ENCODE measurements at regions not wholly inside any gene's neighbourhood (a gene's known extent, or its start where the extent isn't known, plus 50 kb on each side); places are given as distances from the start of the nearest gene placed in this dataset.

GRCh38 chr10:36265741-36266140 is 623.6 kb upstream of the FZD8 start:
- H3K4ac ChIP-seq (ENCODE audit: low read depth, low read length) = no peak overlapping the region
- no peak overlapping the region for H3K4me2 ChIP-seq (ENCODE audit: low read length)
- no peaks in the 10 kb centered on the region for H3K27me3 ChIP-seq (ENCODE audit: insufficient read depth, low read length, poor library complexity)
- no peak overlapping the region for H3K27ac ChIP-seq (ENCODE audit: low read depth, low read length)
- H3K23ac ChIP-seq (ENCODE audit: low read length) = no peak overlapping the region
- H3K36me3 ChIP-seq (ENCODE audit: control insufficient read depth, insufficient read depth, low read length) = no peaks in the 10 kb centered on the region
- no peak overlapping the region for H3K9ac ChIP-seq (ENCODE audit: low read length)
- H4K8ac ChIP-seq (ENCODE audit: low read depth, low read length) = no peak overlapping the region
- no peak overlapping the region for H3K56ac ChIP-seq (ENCODE audit: low read length)
- no peaks in the 10 kb centered on the region for H3K79me1 ChIP-seq (ENCODE audit: low read length)
- no peak overlapping the region for H2AK5ac ChIP-seq (ENCODE audit: low read length)
- H3K79me2 ChIP-seq (ENCODE audit: control insufficient read depth, insufficient read depth, low read length) = no peaks in the 10 kb centered on the region
- no CpG with 5 or more reads among the region's 2 CpGs for WGBS (ENCODE audit: extremely low coverage, insufficient coverage, low lambda C conversion rate)
- no peaks in the 10 kb centered on the region for H3K4me1 ChIP-seq (ENCODE audit: control insufficient read depth, low read depth, low read length)
- H2BK120ac ChIP-seq (ENCODE audit: low read depth, low read length) = no peak overlapping the region
- H3K4me3 ChIP-seq (ENCODE audit: low read length) = no peak overlapping the region
- H2BK5ac ChIP-seq (ENCODE audit: low read length) = no peak overlapping the region
- DNase-seq = no peak
- no peak overlapping the region for H4K5ac ChIP-seq (ENCODE audit: low read length)
- no peak overlapping the region for H2BK15ac ChIP-seq (replicated peaks; ENCODE audit: low read depth)
- H3K18ac ChIP-seq (ENCODE audit: low read length) = no peak overlapping the region

- no peak overlapping the region for H2AK5ac ChIP-seq (ENCODE audit: low read length)
- H3K36me3 ChIP-seq (ENCODE audit: control insufficient read depth, insufficient read depth, low read length) = no peaks in the 10 kb centered on the region
- H2BK15ac ChIP-seq (replicated peaks; ENCODE audit: low read depth) = no peak overlapping the region
- no peak overlapping the region for H3K9ac ChIP-seq (ENCODE audit: low read length)
- H3K18ac ChIP-seq (ENCODE audit: low read length) = no peak overlapping the region
- DNase-seq = no peak
- no peak overlapping the region for H3K23ac ChIP-seq (ENCODE audit: low read length)
- H3K4me1 ChIP-seq (ENCODE audit: control insufficient read depth, low read depth, low read length) = no peaks in the 10 kb centered on the region
- H3K4me2 ChIP-seq (ENCODE audit: low read length) = no peak overlapping the region
- no peaks in the 10 kb centered on the region for H3K79me1 ChIP-seq (ENCODE audit: low read length)
- no peak overlapping the region for H2BK5ac ChIP-seq (ENCODE audit: low read length)
- H3K79me2 ChIP-seq (ENCODE audit: control insufficient read depth, insufficient read depth, low read length) = no peaks in the 10 kb centered on the region
- no peak overlapping the region for H3K56ac ChIP-seq (ENCODE audit: low read length)
- no peak overlapping the region for H2BK120ac ChIP-seq (ENCODE audit: low read depth, low read length)
- H4K8ac ChIP-seq (ENCODE audit: low read depth, low read length) = no peak overlapping the region
- H3K27ac ChIP-seq (ENCODE audit: low read depth, low read length) = no peak overlapping the region
- no peak overlapping the region for H3K4me3 ChIP-seq (ENCODE audit: low read length)
- H3K27me3 ChIP-seq (ENCODE audit: insufficient read depth, low read length, poor library complexity) = no peaks in the 10 kb centered on the region
- no peak overlapping the region for H4K5ac ChIP-seq (ENCODE audit: low read length)
- WGBS (ENCODE audit: extremely low coverage, insufficient coverage, low lambda C conversion rate) = no CpG with 5 or more reads among the region's 3 CpGs
- no peak overlapping the region for H3K4ac ChIP-seq (ENCODE audit: low read depth, low read length)
These were observed 621.8 kb upstream of the FZD8 start for GRCh38 chr10:36263871-36264270.

- WGBS (ENCODE audit: extremely low coverage, insufficient coverage, low lambda C conversion rate) = no CpG with 5 or more reads among the region's 2 CpGs
- Histone ChIP-seq H3K18ac (ENCODE audit: low read length) (no peak overlapping the region), H3K27me3 (ENCODE audit: insufficient read depth, low read length, poor library complexity) (no peaks in the 10 kb centered on the region), H3K79me2 (ENCODE audit: control insufficient read depth, insufficient read depth, low read length) (no peaks in the 10 kb centered on the region), H2BK120ac (ENCODE audit: low read depth, low read length) (no peak overlapping the region), H3K4me1 (ENCODE audit: control insufficient read depth, low read depth, low read length) (no peaks in the 10 kb centered on the region), H3K56ac (ENCODE audit: low read length) (no peak overlapping the region), H2BK15ac (replicated peaks; ENCODE audit: low read depth) (no peak overlapping the region), H3K4me2 (ENCODE audit: low read length) (no peak overlapping the region), H3K23ac (ENCODE audit: low read length) (no peak overlapping the region), H3K4me3 (ENCODE audit: low read length) (no peak overlapping the region), H3K27ac (ENCODE audit: low read depth, low read length) (no peak overlapping the region), H4K5ac (ENCODE audit: low read length) (no peak overlapping the region), H2AK5ac (ENCODE audit: low read length) (no peak overlapping the region), H3K9ac (ENCODE audit: low read length) (no peak overlapping the region), H3K36me3 (ENCODE audit: control insufficient read depth, insufficient read depth, low read length) (no peaks in the 10 kb centered on the region), H4K8ac (ENCODE audit: low read depth, low read length) (no peak overlapping the region), H3K4ac (ENCODE audit: low read depth, low read length) (no peak overlapping the region), H2BK5ac (ENCODE audit: low read length) (no peak overlapping the region), H3K79me1 (ENCODE audit: low read length) (no peaks in the 10 kb centered on the region)
- DNase-seq = no peak
These were observed 614.9 kb upstream of the FZD8 start for GRCh38 chr10:36256948-36257356.

GRCh38 chr10:36256166-36256565 is 614.1 kb upstream of the FZD8 start:
- Histone ChIP-seq H3K56ac (ENCODE audit: low read length) (no peak overlapping the region), H4K8ac (ENCODE audit: low read depth, low read length) (no peak overlapping the region), H3K79me1 (ENCODE audit: low read length) (no peaks in the 10 kb centered on the region), H2BK120ac (ENCODE audit: low read depth, low read length) (no peak overlapping the region), H3K18ac (ENCODE audit: low read length) (no peak overlapping the region), H3K4ac (ENCODE audit: low read depth, low read length) (no peak overlapping the region), H3K79me2 (ENCODE audit: control insufficient read depth, insufficient read depth, low read length) (no peaks in the 10 kb centered on the region), H2BK15ac (replicated peaks; ENCODE audit: low read depth) (no peak overlapping the region), H3K27ac (ENCODE audit: low read depth, low read length) (no peak overlapping the region), H3K36me3 (ENCODE audit: control insufficient read depth, insufficient read depth, low read length) (no peaks in the 10 kb centered on the region), H2AK5ac (ENCODE audit: low read length) (no peak overlapping the region), H4K5ac (ENCODE audit: low read length) (no peak overlapping the region), H3K4me1 (ENCODE audit: control insufficient read depth, low read depth, low read length) (no peaks in the 10 kb centered on the region), H3K4me2 (ENCODE audit: low read length) (no peak overlapping the region), H3K27me3 (ENCODE audit: insufficient read depth, low read length, poor library complexity) (no peaks in the 10 kb centered on the region), H2BK5ac (ENCODE audit: low read length) (no peak overlapping the region), H3K4me3 (ENCODE audit: low read length) (no peak overlapping the region), H3K9ac (ENCODE audit: low read length) (no peak overlapping the region), H3K23ac (ENCODE audit: low read length) (no peak overlapping the region)
- WGBS (ENCODE audit: extremely low coverage, insufficient coverage, low lambda C conversion rate) = no CpG with 5 or more reads among the region's 2 CpGs
- no peak for DNase-seq

GRCh38 chr10:36254199-36254598 is 612.1 kb upstream of the FZD8 start:
- Histone ChIP-seq H3K18ac (ENCODE audit: low read length) (no peak overlapping the region), H3K4me3 (ENCODE audit: low read length) (no peak overlapping the region), H3K27me3 (ENCODE audit: insufficient read depth, low read length, poor library complexity) (no peaks in the 10 kb centered on the region), H3K4ac (ENCODE audit: low read depth, low read length) (no peak overlapping the region), H3K27ac (ENCODE audit: low read depth, low read length) (no peak overlapping the region), H3K9ac (ENCODE audit: low read length) (no peak overlapping the region), H2BK15ac (replicated peaks; ENCODE audit: low read depth) (no peak overlapping the region), H3K4me2 (ENCODE audit: low read length) (no peak overlapping the region), H2BK120ac (ENCODE audit: low read depth, low read length) (no peak overlapping the region), H2BK5ac (ENCODE audit: low read length) (no peak overlapping the region), H3K79me2 (ENCODE audit: control insufficient read depth, insufficient read depth, low read length) (no peaks in the 10 kb centered on the region), H4K5ac (ENCODE audit: low read length) (no peak overlapping the region), H4K8ac (ENCODE audit: low read depth, low read length) (no peak overlapping the region), H2AK5ac (ENCODE audit: low read length) (no peak overlapping the region), H3K4me1 (ENCODE audit: control insufficient read depth, low read depth, low read length) (no peaks in the 10 kb centered on the region), H3K23ac (ENCODE audit: low read length) (no peak overlapping the region), H3K56ac (ENCODE audit: low read length) (no peak overlapping the region), H3K79me1 (ENCODE audit: low read length) (no peaks in the 10 kb centered on the region), H3K36me3 (ENCODE audit: control insufficient read depth, insufficient read depth, low read length) (no peaks in the 10 kb centered on the region)
- no peak for DNase-seq
- WGBS (ENCODE audit: extremely low coverage, insufficient coverage, low lambda C conversion rate) = no CpG with 5 or more reads among the region's 3 CpGs

GRCh38 chr10:36253731-36254130 is 611.6 kb upstream of the FZD8 start:
- H3K23ac ChIP-seq (ENCODE audit: low read length) = no peak overlapping the region
- WGBS (ENCODE audit: extremely low coverage, insufficient coverage, low lambda C conversion rate) = 100% methylated on average over 1 of the region's 3 CpGs
- H3K27me3 ChIP-seq (ENCODE audit: insufficient read depth, low read length, poor library complexity) = no peaks in the 10 kb centered on the region
- H3K9ac ChIP-seq (ENCODE audit: low read length) = no peak overlapping the region
- H2BK120ac ChIP-seq (ENCODE audit: low read depth, low read length) = no peak overlapping the region
- no peak overlapping the region for H3K4ac ChIP-seq (ENCODE audit: low read depth, low read length)
- no peak overlapping the region for H4K5ac ChIP-seq (ENCODE audit: low read length)
- no peak for DNase-seq
- H3K4me3 ChIP-seq (ENCODE audit: low read length) = no peak overlapping the region
- H3K36me3 ChIP-seq (ENCODE audit: control insufficient read depth, insufficient read depth, low read length) = no peaks in the 10 kb centered on the region
- no peaks in the 10 kb centered on the region for H3K79me1 ChIP-seq (ENCODE audit: low read length)
- H2BK5ac ChIP-seq (ENCODE audit: low read length) = no peak overlapping the region
- no peak overlapping the region for H3K27ac ChIP-seq (ENCODE audit: low read depth, low read length)
- H2BK15ac ChIP-seq (replicated peaks; ENCODE audit: low read depth) = no peak overlapping the region
- no peaks in the 10 kb centered on the region for H3K4me1 ChIP-seq (ENCODE audit: control insufficient read depth, low read depth, low read length)
- H3K79me2 ChIP-seq (ENCODE audit: control insufficient read depth, insufficient read depth, low read length) = no peaks in the 10 kb centered on the region
- H3K18ac ChIP-seq (ENCODE audit: low read length) = no peak overlapping the region
- H2AK5ac ChIP-seq (ENCODE audit: low read length) = no peak overlapping the region
- no peak overlapping the region for H4K8ac ChIP-seq (ENCODE audit: low read depth, low read length)
- no peak overlapping the region for H3K4me2 ChIP-seq (ENCODE audit: low read length)
- no peak overlapping the region for H3K56ac ChIP-seq (ENCODE audit: low read length)
